ENCODE measurements at regions not wholly inside any gene's neighbourhood (a gene's known extent, or its start where the extent isn't known, plus 50 kb on each side); places are given as distances from the start of the nearest gene placed in this dataset.

- Histone ChIP-seq H3K4me1 (peaks cover 43 to 66% (median 64%) of the 10 kb centered on the region in 4 donors), H3K36me3 (no peaks in the 10 kb centered on the region), H3K27ac (replicated peaks in 1 of 4) (peak overlapping the region; percentile 68 to 85 (median 82)), H3K4me3 (no peak overlapping the region), H3K9me3 (no peaks in the 10 kb centered on the region), H3K27me3 (no peaks in the 10 kb centered on the region)
- intact Hi-C loops (cut with DNase I): loop anchor here (5.0 kb wide), 1 partner anchor 79 kb away; the partner anchor contains the start of gene CD164
- DNase-seq (ENCODE audit: extremely low spot score): no peak
- TF ChIP-seq POLR2AphosphoS5 (IDR thresholded peaks at IDR 0.05): no peak
- TF ChIP-seq EP300 (IDR thresholded peaks at IDR 0.05): no peak
- TF ChIP-seq CTCF (IDR thresholded peaks at IDR 0.05): no peak
- no peak for TF ChIP-seq POLR2A (IDR thresholded peaks at IDR 0.05; ENCODE audit: low read depth)
- 81% methylated on average over 4 of the region's 4 CpGs for WGBS
Observed at GRCh38 chr6:109303164-109303563, 79.1 kb downstream of the CD164 start.

- Histone ChIP-seq H3K27me3 (no peaks in the 10 kb centered on the region), H3K4me1 (peaks cover 43 to 75% (median 71%) of the 10 kb centered on the region in 4 donors), H3K36me3 (no peaks in the 10 kb centered on the region), H3K9me3 (no peaks in the 10 kb centered on the region), H3K4me3 (no peak overlapping the region), H3K27ac (replicated peaks in 1 of 4) (peak overlapping the region; percentile 79 to 85 (median 82))
- intact Hi-C loops (cut with DNase I): loop anchor here (5.0 kb wide), 1 partner anchor 80 kb away; the partner anchor contains the start of gene CD164
- WGBS: 98% methylated on average over 3 of the region's 4 CpGs
- TF ChIP-seq POLR2AphosphoS5 (IDR thresholded peaks at IDR 0.05) (no peak), POLR2A (IDR thresholded peaks at IDR 0.05; ENCODE audit: low read depth) (no peak)
- no peak for DNase-seq (ENCODE audit: extremely low spot score)
Observed at GRCh38 chr6:109302176-109302575, 80.1 kb downstream of the CD164 start.

GRCh38 chr6:109301418-109301817 is 80.8 kb downstream of the CD164 start:
- no peaks in the 10 kb centered on the region for H3K27me3 ChIP-seq
- no peak for DNase-seq (ENCODE audit: extremely low spot score)
- H3K36me3 ChIP-seq: no peaks in the 10 kb centered on the region
- no peak for TF ChIP-seq POLR2AphosphoS5 (IDR thresholded peaks at IDR 0.05)
- no peak for TF ChIP-seq CTCF (IDR thresholded peaks at IDR 0.05)
- no peak for TF ChIP-seq EP300 (IDR thresholded peaks at IDR 0.05)
- no peak for TF ChIP-seq POLR2A (IDR thresholded peaks at IDR 0.05; ENCODE audit: low read depth)
- 57% methylated on average over 2 of the region's 2 CpGs for whole genome bisulfite sequencing
- no peak overlapping the region for H3K4me3 ChIP-seq
- H3K9me3 ChIP-seq: no peaks in the 10 kb centered on the region
- peaks cover 43 to 80% (median 78%) of the 10 kb centered on the region in 4 donors for H3K4me1 ChIP-seq
- H3K27ac ChIP-seq (replicated peaks in 1 of 4): peak overlapping the region; percentile 79 to 85 (median 82)
- intact Hi-C loops (cut with DNase I): loop anchor here (5.0 kb wide), 1 partner anchor 81 kb away; the partner anchor contains the start of gene CD164

GRCh38 chr6:109300874-109301273 is 81.4 kb downstream of the CD164 start:
- peak overlapping the region in 1 of 4 donors; percentile 9 for H3K4me3 ChIP-seq
- TF ChIP-seq EP300 (IDR thresholded peaks at IDR 0.05) (no peak), CTCF (IDR thresholded peaks at IDR 0.05) (no peak), POLR2AphosphoS5 (IDR thresholded peaks at IDR 0.05) (no peak), POLR2A (IDR thresholded peaks at IDR 0.05; ENCODE audit: low read depth) (no peak)
- no peaks in the 10 kb centered on the region for H3K9me3 ChIP-seq
- peaks cover 43 to 80% (median 79%) of the 10 kb centered on the region in 4 donors for H3K4me1 ChIP-seq
- WGBS: 43% methylated on average over 1 of the region's 1 CpG
- DNase-seq (ENCODE audit: extremely low spot score): no peak
- H3K27ac ChIP-seq (replicated peaks in 1 of 4): peak overlapping the region; percentile 79 to 85 (median 82)
- H3K36me3 ChIP-seq: no peaks in the 10 kb centered on the region
- H3K27me3 ChIP-seq: no peaks in the 10 kb centered on the region
- intact Hi-C loops (cut with DNase I): loop anchor here (5.0 kb wide), 1 partner anchor 81 kb away; the partner anchor contains the start of gene CD164

- H3K4me1 ChIP-seq: peaks cover 43 to 80% (median 78%) of the 10 kb centered on the region in 4 donors
Observed at GRCh38 chr6:109299776-109300564, 82.3 kb downstream of the CD164 start.

More at GRCh38 chr6:109299776-109300564, 82.3 kb downstream of the CD164 start:
- intact Hi-C loops (cut with DNase I): loop anchor here (5.0 kb wide), 1 partner anchor 82 kb away; the partner anchor contains the start of gene CD164
- no peak for TF ChIP-seq POLR2A (IDR thresholded peaks at IDR 0.05; ENCODE audit: low read depth)
- no peak for TF ChIP-seq CTCF (IDR thresholded peaks at IDR 0.05)
- peak; percentile 78 for TF ChIP-seq EP300 (IDR thresholded peaks at IDR 0.05)
- peak; percentile 73 to 87 for TF ChIP-seq POLR2AphosphoS5 (IDR thresholded peaks at IDR 0.05)
- H3K27me3 ChIP-seq: no peaks in the 10 kb centered on the region
- H3K4me3 ChIP-seq: no peak overlapping the region
- peak overlapping the region; percentile 79 to 85 (median 82) for H3K27ac ChIP-seq (replicated peaks in 1 of 4)
- WGBS: 27% methylated on average over 7 of the region's 7 CpGs
- H3K36me3 ChIP-seq: no peaks in the 10 kb centered on the region
- no peak for DNase-seq (ENCODE audit: extremely low spot score)
- H3K9me3 ChIP-seq: no peaks in the 10 kb centered on the region
